ENCODE measurements at regions not wholly inside any gene's neighbourhood (a gene's known extent, or its start where the extent isn't known, plus 50 kb on each side); places are given as distances from the start of the nearest gene placed in this dataset.
"Not testable (repeated sequence)": the region's sequence is repeated elsewhere in the genome, so short reads cannot be mapped to it uniquely, and the experiment has no call there.

DNA sequence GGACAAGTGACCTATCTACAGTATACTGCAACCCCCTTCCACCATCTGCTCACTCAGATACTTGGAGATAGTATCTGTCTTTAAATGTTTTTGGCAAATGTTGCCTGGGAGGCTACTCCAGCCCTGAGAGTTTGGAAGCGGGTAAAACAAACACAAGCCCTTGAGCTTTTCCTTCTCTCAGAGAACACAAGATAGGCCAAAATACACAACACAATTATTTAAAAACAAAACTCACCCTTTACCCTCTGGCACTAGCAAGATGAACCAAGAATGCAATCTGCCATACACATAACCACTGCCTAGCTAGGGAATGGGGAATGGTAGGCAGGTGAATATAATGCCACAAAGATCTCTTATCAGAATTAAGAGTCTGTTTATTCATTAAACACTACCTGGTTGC, 324.7 kb upstream of the FAM47C start:
- no peak for DNase-seq

DNA sequence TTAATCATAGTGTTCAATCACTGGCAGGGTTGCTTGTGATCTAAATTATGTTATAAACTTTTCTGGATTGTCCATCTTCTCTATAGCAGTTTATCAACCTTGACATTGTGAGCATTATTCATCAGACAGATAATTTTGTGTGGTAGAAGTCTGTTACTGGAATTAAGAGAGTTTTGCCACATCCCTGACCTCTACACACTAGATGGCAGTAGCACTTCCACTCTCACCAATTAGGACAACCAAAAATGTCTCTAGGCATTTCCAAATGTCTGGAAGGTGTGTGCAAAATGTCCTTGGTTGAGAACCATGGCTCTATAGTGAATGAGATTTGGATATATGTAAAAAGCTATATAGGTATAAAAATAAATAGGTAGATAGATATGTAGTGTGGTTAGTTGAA, 324.1 kb upstream of the FAM47C start:
- no peak for DNase-seq

DNA sequence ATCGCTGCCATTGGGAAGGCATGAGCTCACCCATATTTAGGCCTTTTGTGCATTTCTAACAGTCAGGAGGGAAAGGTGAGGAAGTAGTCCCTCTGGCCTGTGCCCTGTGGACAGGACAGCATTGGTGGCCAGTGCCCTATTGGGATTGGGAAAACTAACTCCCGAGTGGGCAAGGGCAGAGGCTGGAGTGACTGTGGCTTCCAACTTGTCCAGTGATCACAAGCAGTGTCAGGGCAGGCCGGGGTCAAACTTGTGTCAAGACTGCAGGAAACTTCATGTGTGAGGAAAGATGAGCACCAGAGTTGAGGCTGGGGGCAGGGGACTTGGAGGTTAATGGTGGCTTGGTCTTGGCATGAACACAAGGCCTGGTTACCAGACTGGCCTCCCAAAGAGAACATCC, 286.2 kb upstream of the FAM47C start:
- no peak for DNase-seq

DNA sequence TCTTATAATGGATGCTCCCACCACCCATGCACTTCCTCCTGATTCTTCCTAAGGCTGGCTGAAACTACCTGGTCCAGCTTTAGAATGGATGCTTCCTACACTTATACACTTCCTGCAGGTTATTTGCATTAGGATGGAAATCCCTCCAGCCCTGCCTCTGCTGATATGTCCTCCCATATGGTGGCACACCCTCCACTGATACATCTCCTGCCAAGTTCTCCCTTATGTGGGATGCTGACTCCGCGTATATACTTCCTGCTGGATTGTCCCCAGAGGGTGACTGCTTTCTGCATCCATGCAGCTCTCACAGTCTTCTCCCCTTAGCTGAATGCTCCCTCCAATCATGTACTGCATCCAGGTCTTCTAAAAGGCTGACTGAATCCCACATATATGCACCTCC, 254.6 kb upstream of the FAM47C start:
- DNase-seq: no peak

DNA sequence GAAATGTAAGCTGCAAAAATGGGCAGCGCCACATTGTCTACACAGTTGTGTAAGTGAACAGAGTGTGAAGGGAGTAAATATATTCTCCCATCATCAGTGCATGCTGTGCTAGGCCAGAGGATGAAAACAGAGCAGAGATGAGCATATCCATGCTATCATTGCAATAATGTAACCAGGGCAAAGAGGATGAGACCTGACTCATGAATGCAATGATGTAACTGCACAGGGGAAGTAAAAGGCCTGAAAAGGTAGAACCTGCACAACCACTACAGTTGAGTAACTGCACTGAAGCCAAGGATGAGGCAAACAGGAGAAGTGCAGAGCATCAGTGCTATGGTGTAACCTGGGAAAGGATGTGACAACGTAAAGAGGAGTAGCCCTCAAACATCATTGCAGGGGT, 220.4 kb upstream of the FAM47C start:
- DNase-seq: no peak

DNA sequence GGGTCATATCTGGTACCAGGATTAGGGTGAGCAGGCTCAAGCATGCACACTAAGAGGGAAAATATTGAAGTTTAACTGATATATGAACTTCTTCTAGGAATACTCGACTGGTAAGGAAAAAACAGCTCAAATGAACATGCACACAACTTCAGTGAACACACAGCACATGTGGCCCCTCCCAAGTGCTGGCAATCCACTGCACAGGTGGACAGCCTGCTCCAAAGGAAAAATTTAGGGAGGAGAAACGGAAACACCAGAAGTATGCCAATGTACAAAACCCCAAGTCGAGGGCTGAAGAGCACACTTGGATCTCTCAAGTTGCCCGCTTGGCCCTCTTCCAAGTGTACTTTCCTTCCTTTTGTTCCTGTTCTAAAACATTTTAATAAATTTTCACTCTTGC, 205.0 kb upstream of the FAM47C start:
- no peak for DNase-seq

DNA sequence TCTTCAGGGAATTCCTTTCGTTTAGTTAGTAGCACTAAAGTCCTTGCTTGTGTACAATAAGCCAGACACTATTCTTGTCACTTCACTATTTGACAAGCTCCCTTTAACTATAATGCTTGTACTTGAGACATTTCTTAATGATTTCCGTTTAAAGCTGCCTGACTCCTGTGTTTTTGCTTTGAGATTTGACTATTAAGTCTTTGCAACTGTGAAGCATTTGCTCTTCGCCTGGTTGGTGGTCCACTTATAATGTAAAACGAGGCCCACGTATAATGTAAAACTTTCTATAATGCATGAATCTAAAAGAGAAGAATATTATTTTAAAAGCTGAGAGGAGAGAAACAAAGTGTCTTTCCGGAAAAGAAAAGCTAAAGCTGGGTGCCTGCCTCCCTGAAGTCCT, 204.1 kb upstream of the FAM47C start:
- no peak for DNase-seq

DNA sequence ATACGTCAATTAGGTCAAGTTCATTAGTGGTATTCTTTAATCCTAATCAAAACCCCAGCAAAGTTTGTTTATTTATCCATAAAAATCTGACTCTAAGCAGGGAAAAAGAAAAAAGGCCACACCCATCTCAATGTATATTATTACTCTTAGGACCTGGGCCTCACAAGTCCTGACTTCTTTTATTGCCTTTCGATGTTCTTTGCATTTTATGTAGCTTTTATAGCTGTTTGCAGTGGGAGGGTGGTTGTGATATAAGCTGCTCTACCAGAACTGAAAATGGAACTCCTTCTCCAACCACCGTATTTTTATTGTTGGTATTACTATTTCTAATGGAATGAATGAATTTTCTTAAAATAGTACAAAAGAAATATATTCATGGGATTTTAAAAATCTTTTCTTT, 163.3 kb upstream of the FAM47C start:
- DNase-seq: no peak

DNA sequence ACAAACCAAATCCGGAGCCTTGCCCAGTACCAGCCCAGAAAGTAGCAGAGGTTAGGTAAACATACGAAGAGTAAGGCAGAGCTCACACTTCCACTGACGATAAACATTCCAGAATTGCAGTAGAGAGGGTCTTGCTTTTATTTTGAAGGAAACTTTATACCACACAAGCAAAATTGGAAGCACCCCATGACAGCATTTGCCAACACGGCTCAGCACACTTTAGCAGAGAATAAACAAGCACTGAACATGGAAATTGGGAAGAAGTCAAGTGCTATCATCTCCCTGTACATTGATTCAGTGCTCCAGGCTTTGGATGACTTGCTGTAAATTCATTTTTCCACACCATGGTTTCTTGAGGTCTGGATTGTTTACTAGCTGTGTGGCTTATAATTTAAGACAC, 160.7 kb upstream of the FAM47C start:
- no peak for DNase-seq

DNA sequence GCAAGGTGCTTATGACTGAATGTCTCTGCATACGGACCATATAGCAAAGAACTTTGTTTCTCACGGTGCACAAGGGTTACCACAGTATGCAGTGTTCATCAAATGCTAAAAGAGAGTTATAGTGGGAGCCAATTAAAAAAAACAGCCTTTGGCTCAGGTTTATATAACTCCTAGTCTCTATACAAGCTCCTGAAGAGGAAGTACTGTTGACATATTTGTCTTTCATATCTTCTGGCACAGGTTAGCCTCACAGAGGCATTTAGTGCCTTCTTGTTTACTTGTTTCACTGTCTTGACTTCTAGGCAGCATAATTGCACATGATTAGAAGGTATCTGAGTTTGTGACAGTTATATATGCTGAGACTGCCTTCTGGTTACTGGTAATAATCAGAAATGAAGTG, 158.8 kb upstream of the FAM47C start:
- DNase-seq: no peak

DNA sequence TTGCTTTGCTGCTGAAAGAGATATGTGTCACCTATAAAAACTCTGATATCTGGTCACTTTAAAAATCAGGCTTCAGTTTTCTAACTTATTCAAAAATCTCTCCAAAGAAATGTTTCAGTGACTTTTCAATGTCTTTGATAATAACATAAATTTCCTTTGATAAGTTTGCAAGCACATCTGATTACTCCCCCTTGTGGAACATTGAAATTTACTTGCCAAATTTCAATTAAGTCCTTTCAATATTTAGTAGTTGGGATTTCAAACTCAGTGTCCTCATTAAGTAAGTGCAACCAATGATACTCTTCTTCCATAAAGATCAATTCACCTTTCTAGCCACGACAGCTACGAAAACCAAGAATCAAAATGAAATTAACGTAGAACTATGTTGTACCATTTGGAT, 151.3 kb upstream of the FAM47C start:
- DNase-seq: no peak

DNA sequence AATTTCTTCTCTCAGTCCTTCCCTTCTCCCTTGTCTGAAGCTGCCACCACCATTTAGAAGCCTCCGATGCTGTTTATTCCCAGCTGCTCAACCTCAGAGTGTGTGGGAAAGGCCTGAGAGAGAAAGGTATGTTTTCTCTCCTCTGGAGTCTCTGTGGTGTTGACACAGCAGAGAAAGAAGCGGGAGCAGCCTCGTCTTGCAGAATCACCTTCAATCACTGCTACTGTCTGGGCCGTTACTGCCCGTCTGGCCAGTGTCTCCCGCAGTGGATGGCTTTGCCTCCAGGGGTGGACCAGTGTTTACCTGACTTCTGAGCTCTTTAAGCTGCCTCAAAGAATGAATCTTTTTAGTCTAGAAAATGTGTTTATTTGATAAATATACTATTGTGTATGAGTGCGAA, 148.9 kb upstream of the FAM47C start:
- no peak for DNase-seq

DNA sequence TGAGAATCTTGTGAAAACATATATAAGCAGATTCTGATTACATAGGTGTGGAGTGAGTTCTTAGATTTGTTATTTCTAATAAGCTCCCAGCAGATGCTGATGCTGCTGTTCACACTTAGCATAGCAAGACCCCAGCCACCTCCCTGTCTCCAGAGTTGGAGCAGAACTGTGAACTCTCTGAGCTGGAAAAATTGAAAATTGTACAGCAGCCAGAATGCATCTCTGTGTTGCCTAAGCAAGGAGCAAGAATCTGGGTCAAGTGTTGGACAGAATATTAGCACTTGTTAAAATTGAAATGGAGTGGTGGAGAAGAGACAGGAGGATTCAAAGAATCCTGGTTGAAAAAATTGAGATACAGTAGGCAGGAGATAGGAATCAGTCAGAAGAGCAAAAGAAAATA, 146.6 kb upstream of the FAM47C start:
- no peak for DNase-seq

DNA sequence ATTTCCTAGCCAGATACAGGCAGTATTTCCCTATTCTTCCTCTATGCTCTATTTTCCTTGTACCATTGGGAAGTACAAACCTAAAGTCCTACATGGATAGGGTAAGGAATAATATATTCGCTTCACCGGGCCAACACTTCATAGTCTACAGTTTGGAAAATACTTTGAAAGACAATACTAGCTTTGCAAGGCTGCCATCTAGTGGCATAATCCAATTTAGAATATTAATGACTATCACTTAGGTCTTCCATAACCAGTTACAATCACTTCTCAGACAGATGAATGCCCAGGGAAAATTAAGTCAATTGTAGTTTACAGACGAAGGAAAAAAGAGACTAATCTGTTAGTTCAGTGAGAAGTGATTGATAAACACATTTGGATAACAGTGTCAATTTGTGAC, 141.0 kb upstream of the FAM47C start:
- peak; percentile 17 to 50 for DNase-seq

DNA sequence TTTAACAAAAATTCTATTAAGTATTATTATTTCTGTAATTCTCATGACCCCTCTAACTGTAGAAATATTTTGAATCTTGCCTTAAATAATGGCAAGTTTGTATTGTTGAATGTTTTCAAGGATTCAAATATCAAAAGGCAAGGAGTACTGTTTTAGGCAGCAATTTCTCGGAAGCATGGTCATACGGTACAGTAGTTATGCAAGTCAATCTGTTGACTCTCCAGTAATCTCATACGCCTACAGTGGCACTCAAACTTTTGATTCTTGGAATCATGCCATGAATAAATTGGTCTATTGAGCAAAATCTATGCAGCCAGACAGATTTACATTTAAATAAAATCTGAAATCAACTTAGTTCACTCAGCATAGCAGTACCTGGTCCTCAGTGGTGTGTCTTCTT, 139.6 kb upstream of the FAM47C start:
- DNase-seq: no peak

DNA sequence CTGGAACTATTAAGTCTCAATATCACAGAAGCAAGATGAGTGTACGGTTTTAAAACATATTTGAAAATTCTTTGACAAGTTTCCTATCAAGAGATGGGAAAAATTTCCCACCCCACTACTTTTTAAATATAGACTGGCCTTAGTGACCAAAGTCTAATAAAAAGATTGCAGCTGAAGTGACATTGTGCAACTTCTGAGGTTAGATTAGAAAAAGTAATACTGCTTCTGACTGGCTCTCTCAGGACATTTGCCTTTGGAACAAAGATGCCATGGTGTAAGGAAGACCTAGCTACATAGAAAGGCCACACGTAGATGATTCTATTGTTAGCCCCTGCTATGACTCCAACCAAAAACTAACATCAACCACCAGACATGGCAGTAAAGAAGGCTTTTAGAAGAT, 138.7 kb upstream of the FAM47C start:
- no peak for DNase-seq

DNA sequence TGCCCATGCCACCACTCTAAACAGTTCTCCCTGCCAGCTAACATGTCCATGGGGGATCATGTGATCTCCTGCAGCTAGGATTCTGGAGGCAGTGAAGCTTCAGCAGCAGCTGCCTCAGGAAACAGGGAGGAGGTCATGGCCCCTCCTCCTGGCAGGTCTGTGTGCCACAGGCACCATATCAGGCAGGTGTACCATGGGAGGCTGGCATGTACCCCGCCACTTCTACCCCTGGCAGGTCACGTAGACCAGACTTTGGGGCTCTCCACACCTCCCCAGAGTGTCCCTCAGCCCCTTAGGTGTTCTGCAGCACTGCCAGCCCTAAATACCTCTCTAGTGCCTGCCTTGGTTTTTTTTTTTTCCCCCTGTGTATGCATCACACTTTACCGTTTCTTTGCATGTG, 110.5 kb upstream of the FAM47C start:
- DNase-seq: peak in 1 of 2 experiments; percentile 25

DNA sequence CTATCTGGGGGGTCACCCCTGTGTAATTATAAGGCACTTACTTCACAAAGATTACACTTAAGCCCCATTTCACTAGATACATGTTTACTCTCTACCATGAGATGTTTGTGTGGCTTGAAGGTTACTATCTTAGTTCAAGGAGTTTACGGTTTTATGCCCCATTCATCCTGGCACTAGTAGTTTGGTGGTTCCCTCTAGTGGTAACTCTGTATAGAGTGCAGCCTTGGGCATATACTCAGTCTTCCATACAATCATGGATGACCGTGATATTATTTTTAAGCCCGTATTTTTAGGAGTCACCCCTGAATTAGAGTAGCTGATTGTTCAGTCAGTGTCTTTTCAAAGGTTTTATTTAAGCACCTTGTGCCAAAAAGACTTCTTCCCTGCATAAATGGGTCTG, 109.9 kb upstream of the FAM47C start:
- DNase-seq: peak in 1 of 2 experiments; percentile 19

DNA sequence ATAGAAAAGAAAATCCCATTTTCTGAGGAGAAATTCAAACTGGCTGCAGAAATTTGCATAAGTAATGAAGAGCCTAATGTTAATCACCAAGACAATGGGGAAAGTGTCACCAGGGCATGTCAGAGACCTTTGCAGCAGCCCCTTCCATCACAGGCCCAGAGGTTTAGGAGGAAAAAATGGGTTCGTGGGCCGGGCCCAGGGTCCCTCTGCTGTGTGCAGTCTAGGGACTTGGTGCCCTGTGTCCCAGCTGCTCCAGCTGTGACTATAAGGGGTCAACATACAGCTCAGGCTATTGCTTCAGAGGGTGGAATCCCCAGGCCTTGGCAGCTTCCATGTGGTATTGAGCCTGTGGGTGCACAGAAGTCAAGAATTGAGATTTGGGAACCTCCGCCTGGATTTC, 103.6 kb upstream of the FAM47C start:
- not testable (repeated sequence) for DNase-seq

DNA sequence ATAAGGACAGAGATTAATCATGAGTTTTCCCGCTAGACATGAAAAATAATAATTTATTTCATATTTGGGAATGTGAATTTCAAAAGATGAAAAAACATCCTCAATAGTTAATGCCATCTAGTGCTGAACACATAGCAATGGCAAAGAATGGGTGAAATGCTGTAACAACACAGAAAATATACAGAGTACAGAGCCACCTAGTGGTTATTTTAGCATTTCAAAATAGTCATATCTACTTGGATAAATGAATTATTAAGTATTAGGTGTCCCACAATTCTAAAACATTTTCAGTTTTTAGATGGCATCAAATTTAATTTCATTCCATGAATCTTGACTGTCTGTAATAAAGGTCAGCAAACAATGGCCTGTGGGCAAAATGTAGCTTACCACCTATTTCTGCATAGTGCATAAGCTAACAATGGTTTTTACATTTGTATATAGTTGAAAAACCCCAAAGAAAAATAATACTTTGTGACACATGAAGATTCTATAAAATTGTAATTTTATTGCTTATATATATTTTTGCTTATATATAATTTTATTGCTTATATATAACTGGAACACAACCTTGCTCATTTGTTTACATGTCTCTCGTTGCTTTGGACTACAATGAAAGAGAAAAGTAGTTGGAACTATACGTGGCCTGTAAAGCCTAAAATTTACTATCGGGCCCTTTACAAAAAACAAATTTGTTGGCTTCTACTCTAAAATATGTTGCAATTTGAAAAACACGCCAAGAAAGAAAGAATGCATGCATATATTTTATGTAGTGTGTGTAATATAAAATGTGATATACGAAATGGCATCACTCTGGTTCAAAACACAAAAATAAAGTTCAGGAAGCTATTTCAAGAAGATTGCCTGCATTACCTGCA, 99.1 kb upstream of the FAM47C start:
- DNase-seq: peak; percentile 24 to 59

DNA sequence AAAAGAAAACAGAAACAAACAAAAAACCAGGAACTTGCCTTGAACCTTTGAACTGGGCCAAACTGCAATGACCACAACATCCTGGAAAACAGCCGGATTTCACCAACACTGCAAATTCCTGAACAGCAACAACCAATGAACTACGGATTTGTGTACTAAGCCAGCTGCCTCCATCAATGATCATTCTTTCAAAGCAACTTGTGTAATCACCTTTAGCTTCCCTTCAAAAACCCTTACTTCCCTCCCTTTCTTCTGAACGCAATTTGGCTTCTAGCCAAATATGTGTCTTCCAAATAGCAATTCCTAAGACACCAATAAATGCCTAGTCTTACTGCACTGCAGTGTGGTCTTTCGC, 98.5 kb upstream of the FAM47C start:
- DNase-seq: no peak

DNA sequence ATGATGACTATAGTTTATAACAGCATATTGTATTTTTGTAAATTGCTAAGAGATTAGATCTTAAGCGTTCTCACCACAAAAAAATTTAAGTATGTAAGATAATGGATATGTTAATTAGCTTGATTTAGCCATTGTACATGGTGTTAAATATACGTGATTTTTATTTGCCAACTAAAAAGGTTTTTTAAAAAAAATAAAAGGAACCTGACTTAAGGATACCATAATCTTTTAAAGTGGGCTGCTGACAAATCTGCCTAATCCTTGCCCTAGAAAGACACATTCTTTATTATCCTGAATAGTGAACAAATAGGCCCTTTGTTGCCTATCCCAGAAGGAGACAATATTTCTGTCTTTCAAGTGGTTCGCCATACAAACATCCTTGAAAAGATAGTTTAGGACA, 94.6 kb upstream of the FAM47C start:
- no peak for DNase-seq

DNA sequence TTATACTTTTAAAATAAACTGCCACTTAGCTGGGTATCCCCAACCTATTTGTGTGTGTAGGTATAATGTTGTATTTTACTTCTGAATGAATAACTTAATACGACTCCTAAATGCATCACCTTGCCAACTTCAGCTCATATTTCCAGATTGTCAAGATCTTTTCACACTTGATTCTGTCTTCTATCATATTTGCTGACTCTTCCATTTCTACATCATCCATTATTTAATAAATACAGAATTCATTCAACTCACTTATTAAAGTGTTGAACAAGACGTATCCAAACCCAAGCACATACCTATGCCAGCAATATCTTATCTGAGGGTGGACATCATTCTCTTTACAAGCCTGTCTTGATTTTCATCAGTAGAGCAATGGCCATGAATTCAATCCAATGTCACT, 91.2 kb upstream of the FAM47C start:
- no peak for DNase-seq

DNA sequence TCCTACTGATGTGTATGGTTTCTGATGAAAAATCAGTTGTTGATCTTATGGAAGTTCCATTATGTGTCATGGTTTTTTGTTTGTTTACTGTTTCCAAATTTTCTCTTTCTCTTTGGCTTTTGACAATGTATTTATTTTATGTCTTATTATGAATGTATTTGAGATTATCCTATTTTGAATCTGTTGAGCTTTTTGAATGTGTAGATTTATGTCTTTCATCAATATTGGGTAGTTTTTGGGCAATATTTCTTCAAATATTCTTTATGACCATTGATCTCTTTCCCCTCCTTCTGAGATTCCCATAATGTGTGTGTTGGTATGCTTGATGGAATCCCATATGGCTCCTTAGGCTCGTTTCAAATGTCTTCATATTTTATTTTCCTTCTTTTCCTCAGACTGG, 80.5 kb upstream of the FAM47C start:
- no peak for DNase-seq

DNA sequence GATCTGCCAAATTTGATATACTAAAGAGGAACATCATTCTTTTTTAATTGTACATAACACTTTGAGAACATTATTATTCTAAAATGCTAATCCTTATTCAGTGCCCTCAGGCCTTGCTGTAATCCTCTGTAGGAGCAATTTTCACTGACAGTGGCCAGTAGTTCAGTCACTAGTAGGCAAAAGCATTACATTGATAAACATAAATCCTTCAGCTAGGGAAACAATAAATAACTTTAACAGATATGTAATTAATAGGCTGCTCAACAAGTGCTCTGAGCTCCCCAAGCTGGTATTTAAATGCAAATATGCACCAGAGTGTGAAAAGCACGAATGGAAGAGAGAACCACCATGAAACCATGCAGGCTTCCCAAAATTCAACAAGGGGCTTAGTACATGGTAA, 77.7 kb upstream of the FAM47C start:
- no peak for DNase-seq

Data from NCI-H2081 (cell line).